Medulla oblongata (tissue), 1 donor: ENCODE measurements at regions not wholly inside any gene's neighbourhood (a gene's known extent, or its start where the extent isn't known, plus 50 kb on each side); places are given as distances from the start of the nearest gene placed in this dataset.

Experiments
- DNase-seq: peaks from one replicate; pipeline ENCODE4 v3.0.0-alpha.2; 2015; ENCODE audit errors: extremely low spot score

GRCh38 chr4:46594661-46595060, 204.7 kb upstream of the GABRA2 start:
- no peak for DNase-seq

- DNase-seq: no peak
These were observed 196.6 kb upstream of the GABRA2 start for GRCh38 chr4:46586566-46586965.

DNA sequence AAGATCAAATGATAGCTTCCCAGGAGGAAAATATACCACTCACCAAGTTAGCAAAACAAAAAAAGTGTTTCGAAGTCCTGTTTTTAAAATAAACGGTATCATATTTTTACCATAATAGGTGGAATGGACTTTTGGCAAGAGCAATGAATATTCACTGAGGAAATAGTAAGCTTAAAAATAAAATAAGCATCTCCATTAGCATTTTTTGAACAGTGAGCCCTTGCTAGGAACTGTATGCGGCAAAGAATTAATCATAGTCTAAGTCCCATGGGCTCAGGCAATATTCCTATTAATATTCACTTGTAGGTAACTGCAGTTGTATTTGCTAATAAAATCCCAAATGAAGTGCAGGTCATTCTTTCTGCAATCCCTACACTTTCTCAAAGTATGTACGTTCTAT, 191.7 kb upstream of the GABRA2 start:
- DNase-seq: no peak

DNA sequence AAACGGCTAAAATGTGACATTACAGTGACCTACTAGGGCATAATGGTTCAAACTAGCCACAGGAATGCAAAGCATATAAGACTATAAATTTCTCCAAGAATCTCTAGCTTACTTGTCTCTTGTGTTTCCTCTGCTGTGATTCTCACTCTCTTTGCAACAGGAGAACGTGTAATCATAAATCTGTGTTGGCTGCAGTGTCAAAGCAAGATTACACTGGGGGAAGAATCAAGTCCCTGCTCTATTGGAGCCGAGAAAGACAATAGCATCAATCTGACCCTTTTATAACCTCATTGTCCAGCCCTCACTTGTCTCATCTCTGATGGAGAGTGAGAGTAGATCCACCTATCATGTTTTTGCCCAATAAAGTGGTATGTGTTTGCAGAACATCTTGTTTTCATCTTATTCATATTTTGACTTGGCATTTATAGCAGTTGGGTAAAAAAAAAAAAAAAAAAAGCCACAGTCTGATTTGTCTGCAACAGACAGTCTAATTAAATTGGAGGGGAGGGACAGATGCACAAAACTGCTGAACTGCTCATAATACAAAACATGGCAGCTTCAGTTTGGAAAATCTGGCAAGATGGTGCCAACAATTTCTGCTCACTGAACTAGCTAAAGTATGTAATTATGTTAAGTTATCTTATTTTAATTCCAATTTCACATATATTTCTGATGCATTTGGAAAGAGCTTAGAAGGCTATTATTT, 165.0 kb upstream of the GABRA2 start:
- DNase-seq: no peak

GRCh38 chr4:46550471-46550870, 160.5 kb upstream of the GABRA2 start:
- no peak for DNase-seq

GRCh38 chr4:46549125-46549524, 159.2 kb upstream of the GABRA2 start:
- no peak for DNase-seq

DNA sequence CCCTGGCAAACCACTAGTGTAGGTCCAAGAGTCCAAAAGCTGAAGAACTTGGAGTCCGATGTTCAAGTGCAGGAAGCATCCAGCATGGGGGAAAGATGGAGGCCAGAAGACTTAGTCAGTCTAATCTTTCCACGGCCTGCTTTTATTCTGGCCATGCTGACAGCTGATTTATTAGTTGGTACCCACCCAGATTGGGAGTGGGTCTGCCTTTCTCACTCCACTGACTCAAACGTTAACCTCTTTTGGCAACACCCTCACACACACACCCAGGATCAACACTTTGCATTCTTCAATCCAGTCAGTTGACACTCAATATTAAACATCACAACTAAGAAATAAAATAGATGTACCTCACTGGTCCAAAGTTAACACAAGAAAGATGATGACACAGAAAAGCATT, 134.8 kb upstream of the GABRA2 start:
- DNase-seq: no peak

DNA sequence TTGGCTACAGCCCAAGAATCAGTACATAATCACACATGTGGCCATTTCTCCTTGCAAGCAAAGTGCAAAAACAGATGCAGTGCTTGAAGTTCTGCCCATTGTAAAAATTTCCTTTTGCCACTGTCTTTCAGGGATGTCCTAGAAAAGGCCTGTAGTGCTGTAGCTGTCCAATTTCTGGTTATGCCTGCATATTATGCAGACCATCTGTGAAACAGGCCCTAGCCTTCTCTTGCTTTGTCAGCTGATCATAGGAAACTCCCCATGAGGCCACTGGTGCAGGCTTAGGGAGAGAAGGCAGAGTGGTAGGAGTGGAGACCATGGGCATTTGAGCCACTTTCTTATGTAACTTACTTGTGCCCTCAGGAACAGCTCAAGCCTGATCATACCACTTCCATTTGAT, 130.4 kb upstream of the GABRA2 start:
- no peak for DNase-seq

- DNase-seq: no peak
These were observed 126.0 kb upstream of the GABRA2 start for GRCh38 chr4:46515940-46516339.

DNA sequence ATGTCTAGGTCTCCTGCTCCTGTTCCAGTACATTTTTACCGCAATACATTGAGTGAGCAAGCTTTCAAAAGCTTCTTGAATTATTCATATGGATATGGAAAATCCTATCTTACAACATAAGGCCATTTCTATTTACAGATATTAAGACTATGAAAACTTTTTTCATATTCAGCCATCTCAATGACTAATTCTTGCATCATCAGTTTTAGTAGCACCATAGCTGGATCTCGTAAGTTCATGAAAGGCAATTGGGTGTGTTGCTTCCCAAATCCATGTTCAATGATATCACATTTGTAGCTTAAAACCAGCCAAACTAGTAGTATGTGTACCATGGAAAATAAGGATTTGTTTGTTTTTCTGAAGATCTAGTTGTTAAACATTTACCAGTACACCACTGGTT, 118.3 kb upstream of the GABRA2 start:
- no peak for DNase-seq

DNA sequence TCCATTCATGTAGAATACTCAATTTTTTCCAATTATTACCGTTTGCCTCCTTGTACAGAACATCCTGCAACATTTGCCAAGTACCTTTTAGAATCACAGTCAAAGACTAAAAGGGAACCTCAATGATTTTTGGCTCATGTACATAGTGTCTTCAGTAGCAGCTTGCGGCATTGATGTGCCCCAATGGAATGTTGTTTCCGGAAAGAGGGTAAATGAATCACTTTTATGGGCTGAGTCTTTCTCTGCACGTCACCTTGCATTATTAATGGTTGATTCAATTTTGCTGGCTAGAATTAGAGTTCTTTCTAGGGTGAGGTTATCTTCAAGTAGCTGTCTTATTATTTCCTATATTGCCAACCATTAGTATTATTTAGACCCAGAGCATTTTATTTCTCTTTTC, 116.9 kb upstream of the GABRA2 start:
- DNase-seq: no peak

- no peak for DNase-seq
These were observed 115.2 kb upstream of the GABRA2 start for GRCh38 chr4:46505131-46505530.

GRCh38 chr4:46503739-46504138, 113.8 kb upstream of the GABRA2 start:
- no peak for DNase-seq

- DNase-seq: no peak
These were observed 102.5 kb upstream of the GABRA2 start for GRCh38 chr4:46492394-46492793.

GRCh38 chr4:46491455-46491854, 101.5 kb upstream of the GABRA2 start:
- no peak for DNase-seq

DNA sequence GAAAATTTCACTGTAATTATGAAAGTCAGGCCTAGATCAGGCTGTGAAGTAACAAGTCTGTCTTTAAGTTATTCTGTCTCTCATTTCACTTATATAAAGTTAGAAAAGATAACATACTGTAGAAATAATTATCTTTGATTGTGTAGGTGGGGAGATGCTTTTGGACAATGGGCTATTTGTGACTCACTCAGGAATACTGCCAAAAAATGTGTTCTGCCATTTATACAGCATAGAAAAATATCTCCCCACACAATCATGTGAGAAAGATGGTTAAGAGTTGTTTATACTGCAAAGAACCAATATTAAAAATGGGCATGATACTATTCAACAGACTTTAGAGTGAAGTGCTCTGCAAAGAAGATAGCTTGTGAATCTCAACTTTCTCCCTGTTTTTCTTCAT, 95.0 kb upstream of the GABRA2 start:
- DNase-seq: no peak

DNA sequence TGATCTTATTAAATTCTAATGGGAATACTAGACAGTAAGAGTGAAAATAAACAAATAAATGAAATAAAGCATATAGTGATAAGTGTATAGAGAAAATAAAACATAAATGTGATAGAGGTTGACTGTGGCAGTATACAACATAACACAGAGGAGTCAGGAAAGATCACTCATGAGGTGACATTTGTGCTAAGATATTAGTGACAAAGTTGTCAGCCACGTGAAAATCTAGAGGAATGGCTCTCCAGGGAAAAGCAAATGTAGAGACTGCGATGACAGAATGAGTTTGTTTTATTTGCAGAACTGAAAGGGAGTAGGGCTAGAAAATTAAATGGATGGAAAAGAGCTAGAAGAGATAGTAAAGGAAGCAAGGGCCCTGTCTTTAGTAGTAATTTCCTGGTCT, 72.8 kb upstream of the GABRA2 start:
- no peak for DNase-seq

GRCh38 chr4:46459308-46459707, 69.4 kb upstream of the GABRA2 start:
- DNase-seq: no peak

- peak; percentile 28 for DNase-seq
These were observed 60.6 kb upstream of the GABRA2 start for GRCh38 chr4:46450556-46450955.

DNA sequence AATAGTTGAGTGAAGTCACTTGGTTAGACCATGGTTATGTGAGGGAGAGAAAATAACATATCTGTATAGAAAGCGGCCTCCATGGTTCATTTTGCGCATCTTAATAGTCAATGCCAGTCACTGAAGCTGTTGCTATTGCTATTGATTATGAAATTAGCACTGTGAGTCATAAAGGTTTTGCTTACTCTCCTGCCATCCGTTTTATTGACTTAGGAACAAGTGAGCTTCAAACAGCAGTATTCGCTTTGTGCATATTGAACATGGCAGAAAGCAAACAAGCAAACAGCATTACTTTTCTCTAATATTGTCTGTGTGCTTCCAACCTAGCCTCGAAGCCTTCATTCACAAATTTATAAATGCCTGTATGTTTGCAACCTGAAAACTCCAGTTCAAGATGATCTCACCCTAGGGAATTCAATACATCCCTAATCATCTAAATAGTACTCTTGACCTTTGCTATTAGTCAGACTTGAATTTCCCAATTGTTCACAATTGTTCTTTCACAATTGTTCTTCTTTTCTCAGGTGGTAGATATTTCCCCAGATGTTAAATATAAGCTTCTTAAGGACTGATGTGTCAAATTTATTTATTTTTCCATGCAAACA, 55.9 kb upstream of the GABRA2 start:
- DNase-seq: no peak

DNA sequence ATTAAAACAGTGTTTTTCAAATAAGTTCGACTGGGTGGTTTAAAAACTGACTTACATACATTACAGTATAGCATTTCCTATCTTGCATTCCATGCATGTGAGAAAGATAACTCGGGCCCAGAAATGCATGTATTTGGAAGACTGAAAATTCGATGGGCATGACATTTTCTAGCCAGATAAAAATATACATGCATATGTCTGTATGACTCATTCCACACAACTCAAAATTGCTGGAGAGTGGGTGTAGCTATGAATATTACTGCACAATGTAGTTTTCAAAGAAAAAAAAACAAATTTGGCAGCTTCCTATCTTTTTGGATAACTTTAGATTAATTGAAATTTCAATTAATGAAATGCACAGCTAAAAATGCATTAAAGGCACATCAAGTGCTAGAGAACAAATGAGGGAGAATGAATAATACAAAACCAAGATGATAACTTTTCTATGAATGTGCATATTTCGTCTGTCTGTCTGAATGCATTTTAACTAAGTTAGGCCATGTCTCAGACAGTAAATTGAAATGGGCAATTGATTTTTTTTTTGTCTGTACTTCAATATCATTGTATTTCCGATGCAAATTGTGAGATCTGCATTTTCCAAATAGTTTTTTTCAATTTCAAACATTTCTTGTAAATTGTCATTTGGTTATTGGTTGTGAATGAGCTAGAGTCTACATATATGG, 54.5 kb upstream of the GABRA2 start:
- DNase-seq: no peak

DNA sequence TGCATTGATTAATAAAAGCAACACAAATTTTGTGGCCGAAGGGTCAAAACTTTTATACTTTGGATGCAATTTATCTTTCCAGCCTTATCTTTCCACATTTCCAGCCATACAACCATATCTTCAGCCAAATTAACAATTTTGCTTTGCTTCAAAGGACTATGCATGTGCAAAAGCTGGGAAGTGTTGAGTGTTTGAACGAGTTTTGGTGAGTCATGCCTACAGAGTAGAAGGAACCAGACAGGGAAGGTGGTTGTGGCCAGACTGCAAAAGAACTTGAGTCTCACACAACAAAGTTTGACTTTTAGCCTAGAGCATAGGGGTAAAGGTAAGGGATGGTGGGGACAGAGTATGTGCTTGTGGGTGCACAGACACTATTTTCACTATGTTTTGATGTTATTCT, 53.0 kb upstream of the GABRA2 start:
- DNase-seq: no peak

DNA sequence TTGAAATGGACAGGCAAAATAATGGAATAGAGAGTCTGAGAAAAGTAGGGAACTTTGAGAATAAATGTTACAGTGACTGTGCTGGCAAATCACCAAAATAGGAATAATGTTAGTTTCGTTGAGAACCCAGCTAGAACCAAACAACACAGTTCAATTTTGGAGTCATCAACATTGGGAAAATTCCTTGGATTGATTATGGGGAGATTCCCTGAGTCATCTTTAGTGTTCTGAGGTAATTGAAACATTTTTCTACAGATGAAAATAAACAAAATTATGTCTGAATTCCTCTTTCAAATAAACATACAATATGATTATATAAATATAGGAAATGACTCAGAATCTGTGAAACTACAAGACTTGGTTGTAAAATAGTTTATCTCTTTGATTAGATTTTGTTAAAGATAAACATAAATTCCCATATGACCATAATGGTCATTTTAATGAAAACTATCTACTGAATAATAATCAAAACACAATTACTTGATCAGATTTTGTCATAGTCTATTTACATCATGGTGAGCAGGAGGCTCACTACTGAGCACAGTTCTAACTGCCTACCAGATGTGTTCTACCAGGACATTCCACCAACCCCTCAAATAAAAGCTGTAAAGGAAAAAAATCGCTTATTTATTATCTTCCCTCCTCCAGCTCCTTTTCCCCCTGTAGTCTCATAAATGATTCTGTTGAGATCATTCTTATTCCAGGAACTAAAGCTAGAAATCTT, 51.4 kb upstream of the GABRA2 start:
- no peak for DNase-seq
